NCI-H748 (cell line): ENCODE measurements at regions not wholly inside any gene's neighbourhood (a gene's known extent, or its start where the extent isn't known, plus 50 kb on each side); places are given as distances from the start of the nearest gene placed in this dataset.

Experiments used
- DNase-seq: peaks from one replicate; lab custom pipeline; 2025; ENCODE audit not compliant: unreplicated experiment; lab: John Stamatoyannopoulos, UW

GRCh38 chr4:137754652-137755471, 222.6 kb upstream of the PCDH18 start:
- DNase-seq = no peak

- no peak for DNase-seq
Observed at GRCh38 chr4:137749466-137749865, 217.2 kb upstream of the PCDH18 start.

GRCh38 chr4:137748616-137749015, 216.3 kb upstream of the PCDH18 start:
- no peak for DNase-seq

GRCh38 chr4:137740141-137740540, 207.8 kb upstream of the PCDH18 start:
- DNase-seq = no peak

GRCh38 chr4:137739391-137739790, 207.1 kb upstream of the PCDH18 start:
- no peak for DNase-seq

GRCh38 chr4:137738375-137738990, 206.2 kb upstream of the PCDH18 start:
- DNase-seq = no peak

- DNase-seq = no peak
Observed at GRCh38 chr4:137735561-137736104, 203.3 kb upstream of the PCDH18 start.

GRCh38 chr4:137733174-137734141, 201.2 kb upstream of the PCDH18 start:
- DNase-seq = peak; percentile 1

GRCh38 chr4:137722910-137723309, 190.6 kb upstream of the PCDH18 start:
- DNase-seq = no peak

- no peak for DNase-seq
Observed at GRCh38 chr4:137711502-137711901, 179.2 kb upstream of the PCDH18 start.

- DNase-seq = no peak
Observed at GRCh38 chr4:137707626-137708025, 175.3 kb upstream of the PCDH18 start.

- no peak for DNase-seq
Observed at GRCh38 chr4:137707102-137707620, 174.9 kb upstream of the PCDH18 start.

- DNase-seq = no peak
Observed at GRCh38 chr4:137705171-137705783, 173.0 kb upstream of the PCDH18 start.

- peak; percentile 79 for DNase-seq
Observed at GRCh38 chr4:137703195-137703594, 170.9 kb upstream of the PCDH18 start.

GRCh38 chr4:137702512-137702911, 170.2 kb upstream of the PCDH18 start:
- DNase-seq = no peak

- no peak for DNase-seq
Observed at GRCh38 chr4:137701401-137701800, 169.1 kb upstream of the PCDH18 start.

- no peak for DNase-seq
Observed at GRCh38 chr4:137700751-137701150, 168.5 kb upstream of the PCDH18 start.

- DNase-seq = no peak
Observed at GRCh38 chr4:137700072-137700471, 167.8 kb upstream of the PCDH18 start.

GRCh38 chr4:137694138-137694537, 161.8 kb upstream of the PCDH18 start:
- no peak for DNase-seq

- DNase-seq = no peak
Observed at GRCh38 chr4:137693641-137694040, 161.3 kb upstream of the PCDH18 start.
